Loucy (cell line): ENCODE measurements at regions not wholly inside any gene's neighbourhood (a gene's known extent, or its start where the extent isn't known, plus 50 kb on each side); places are given as distances from the start of the nearest gene placed in this dataset.

Experiments used
- EZH2phosphoT487 ChIP-seq: fragments of 200-600 bp; IDR thresholded peaks from 2 replicates; pipeline ENCODE4 v1.6.1; 2018; ENCODE audit warnings: antibody characterized with exemption, mild to moderate bottlenecking, moderate library complexity, borderline replicate concordance
- TF ChIP-seq, protein P1 (sequence below): fragments of 200-600 bp; sonication (generic); conservative IDR thresholded peaks from 2 replicates; pipeline ENCODE4 v1.5.1; 2014; ENCODE audit warnings: mild to moderate bottlenecking, antibody characterized with exemption, low read length

DNA sequence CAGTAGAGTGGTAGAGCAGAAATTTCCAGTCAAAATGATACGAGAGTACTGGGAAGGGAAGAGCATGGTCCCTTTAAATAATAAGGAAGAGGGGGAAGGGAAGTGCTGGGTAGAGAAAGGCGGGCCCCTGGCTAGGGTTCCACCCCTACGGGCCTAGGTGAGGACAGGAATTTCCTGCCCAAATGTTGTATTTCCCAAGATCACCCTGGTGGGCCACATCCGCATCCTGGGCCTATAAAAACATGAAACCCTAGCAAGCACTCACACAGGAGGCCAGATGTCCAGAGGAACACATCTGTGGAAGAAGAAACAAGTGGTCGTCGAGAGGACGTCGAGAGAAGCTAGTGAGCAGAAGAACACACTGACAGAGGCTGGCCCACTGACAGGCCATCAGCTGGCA, 661.2 kb downstream of the SQOR start:
- TF ChIP-seq, protein P1, sequence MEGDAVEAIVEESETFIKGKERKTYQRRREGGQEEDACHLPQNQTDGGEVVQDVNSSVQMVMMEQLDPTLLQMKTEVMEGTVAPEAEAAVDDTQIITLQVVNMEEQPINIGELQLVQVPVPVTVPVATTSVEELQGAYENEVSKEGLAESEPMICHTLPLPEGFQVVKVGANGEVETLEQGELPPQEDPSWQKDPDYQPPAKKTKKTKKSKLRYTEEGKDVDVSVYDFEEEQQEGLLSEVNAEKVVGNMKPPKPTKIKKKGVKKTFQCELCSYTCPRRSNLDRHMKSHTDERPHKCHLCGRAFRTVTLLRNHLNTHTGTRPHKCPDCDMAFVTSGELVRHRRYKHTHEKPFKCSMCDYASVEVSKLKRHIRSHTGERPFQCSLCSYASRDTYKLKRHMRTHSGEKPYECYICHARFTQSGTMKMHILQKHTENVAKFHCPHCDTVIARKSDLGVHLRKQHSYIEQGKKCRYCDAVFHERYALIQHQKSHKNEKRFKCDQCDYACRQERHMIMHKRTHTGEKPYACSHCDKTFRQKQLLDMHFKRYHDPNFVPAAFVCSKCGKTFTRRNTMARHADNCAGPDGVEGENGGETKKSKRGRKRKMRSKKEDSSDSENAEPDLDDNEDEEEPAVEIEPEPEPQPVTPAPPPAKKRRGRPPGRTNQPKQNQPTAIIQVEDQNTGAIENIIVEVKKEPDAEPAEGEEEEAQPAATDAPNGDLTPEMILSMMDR: no peak
- TF ChIP-seq EZH2phosphoT487: no peak
